ENCODE measurements at regions not wholly inside any gene's neighbourhood (a gene's known extent, or its start where the extent isn't known, plus 50 kb on each side); places are given as distances from the start of the nearest gene placed in this dataset.

GRCh38 chr5:7218141-7218540 lies 177.8 kb upstream of the ADCY2 start:
- TF ChIP-seq CTCF (IDR thresholded peaks at IDR 0.05) (no peak), POLR2A (IDR thresholded peaks at IDR 0.05) (no peak)

All from esophagus squamous epithelium (tissue), 4 donors.